Psoas muscle (tissue), 7 donors: ENCODE measurements at regions not wholly inside any gene's neighbourhood (a gene's known extent, or its start where the extent isn't known, plus 50 kb on each side); places are given as distances from the start of the nearest gene placed in this dataset.

Experiments
- ATAC-seq, 4 donors: fragments of 200-7000 bp; cut with Tn5 transposase; one replicate each; pipeline ENCODE4 v1.9.1; 2020; ENCODE audit warnings: moderate library complexity in 3 of 4, mild to moderate bottlenecking in 2 of 4
- DNase-seq, 2 donors: peaks; one replicate each; pipeline ENCODE4 v3.0.0-alpha.2; 2020
- H3K27ac ChIP-seq: fragments of 200-600 bp; one replicate; pipeline ENCODE4 v1.8.0; 2022
- H3K27me3 ChIP-seq, 3 donors: fragments of 200-600 bp in 1 of 3; one replicate each; pipeline versions ENCODE4 v1.6.1 to v1.8.0; 2013 to 2022; ENCODE audit warnings: low read length in 2 of 3, mild to moderate bottlenecking in 2 of 3, moderate library complexity in 1 of 3; ENCODE audit not compliant: insufficient read depth in 3 of 3
- H3K36me3 ChIP-seq, 2 donors: fragments of 200-600 bp in 1 of 2; one replicate each; pipeline versions ENCODE4 v1.6.1 to v1.8.0; 2013 to 2022; ENCODE audit warnings: low read depth in 1 of 2, mild to moderate bottlenecking in 1 of 2, moderate library complexity in 1 of 2; ENCODE audit not compliant: insufficient read depth in 1 of 2
- H3K4me1 ChIP-seq: fragments of 200-600 bp; one replicate; pipeline ENCODE4 v1.8.0; 2022
- H3K4me3 ChIP-seq: fragments of 200-600 bp; one replicate; pipeline ENCODE4 v1.8.0; 2022; ENCODE audit warnings: mild to moderate bottlenecking
- H3K9me3 ChIP-seq: fragments of 200-600 bp; one replicate; pipeline ENCODE4 v1.8.0; 2022
- CTCF ChIP-seq: fragments of 200-600 bp; IDR thresholded peaks from one replicate; pipeline ENCODE4 v1.8.0; 2022; ENCODE audit warnings: antibody characterized with exemption
- WGBS, 3 donors: extraction: QIAGEN DNeasy Blood & Tissue Kit; methylation state at CpG; one replicate each; pipeline versions ENCODE4 v1.1.6 to v1.1.7; 2013; 5-methylcytosine and 5-hydroxymethylcytosine counted together
- intact Hi-C, 2 donors: fragments of 100-400 bp; cut with DNase I; formaldehyde crosslinking; loops; one replicate each; pipeline versions ENCODE4 v1.11.0 to v1.14.2; 2022
- donor health status: healthy with polysubstance abuse.
- donor health status: DM: no; HTN: no; CAD: no; lungs with moderate emphysema.
- donor health status: Bipolar disorder and iron deficiency.
- donor health status: healthy.
- donor health status: DM: yes; HTN: yes; CAD: no.
- donor health status: DM: no; HTN: no; CAD: no.
- donor health status: DM: yes; HTN: yes; CAD: no.

DNA sequence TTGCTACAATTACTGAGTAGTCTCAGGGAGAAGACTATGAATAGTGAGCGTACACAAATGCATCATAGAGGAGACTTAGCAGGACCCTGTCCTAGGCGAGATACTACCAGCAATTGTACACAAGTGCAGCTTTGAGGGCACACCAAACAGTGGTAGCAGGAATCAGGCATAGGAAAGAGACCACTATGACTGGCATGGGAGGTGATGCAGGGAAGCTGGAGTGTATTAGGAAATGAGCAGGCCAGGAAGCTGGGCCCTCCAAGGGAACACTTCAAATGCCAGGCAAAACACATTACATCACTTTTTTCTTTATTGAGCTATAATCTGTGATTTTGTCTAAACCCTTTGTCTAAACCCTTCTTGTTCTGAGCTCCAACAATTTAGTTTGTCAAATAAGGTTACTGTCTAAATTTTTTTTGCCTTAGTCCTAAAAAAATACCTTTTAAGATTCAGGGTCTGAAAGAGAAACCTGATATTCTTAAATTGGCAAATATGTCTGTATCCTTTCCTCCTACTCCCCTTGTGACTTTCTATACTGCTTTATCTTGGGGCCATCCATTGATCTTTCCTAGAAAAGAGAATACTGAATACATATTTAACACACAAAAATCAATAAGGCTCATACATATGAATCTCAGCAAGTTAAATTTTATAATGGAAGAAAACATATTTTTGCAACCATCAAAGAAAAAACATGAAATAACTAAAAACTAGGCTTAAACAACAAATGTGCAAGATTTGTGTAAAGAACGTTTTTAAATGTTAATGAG lies 193.8 kb upstream of the PHYHIPL start:
- H3K27me3 ChIP-seq, result no peaks in the 10 kb centered on the region
- H3K4me1 ChIP-seq, result no peaks in the 10 kb centered on the region
- H3K4me3 ChIP-seq, result no peak overlapping the region
- intact Hi-C loops, result no loop called here
- H3K9me3 ChIP-seq, result no peaks in the 10 kb centered on the region
- 91 to 92% (median 92%) methylated on average over 3 of the region's 3 CpGs for WGBS, 3 donors
- DNase-seq (no peak), ATAC-seq (no peak)
- TF ChIP-seq CTCF, result no peak
- no peak overlapping the region for H3K27ac ChIP-seq
- no peaks in the 10 kb centered on the region for H3K36me3 ChIP-seq

- Histone ChIP-seq H3K36me3 (no peaks in the 10 kb centered on the region), H3K4me1 (no peaks in the 10 kb centered on the region), H3K4me3 (no peak overlapping the region), H3K27ac (no peak overlapping the region), H3K27me3 (no peaks in the 10 kb centered on the region), H3K9me3 (no peaks in the 10 kb centered on the region)
- ATAC-seq (no peak), DNase-seq (no peak)
- 89 to 90% (median 90%) methylated on average over 3 of the region's 3 CpGs for WGBS, 3 donors
- TF ChIP-seq CTCF, result no peak
- intact Hi-C loops, result no loop called here
Observed at GRCh38 chr10:58985216-58985615, 191.2 kb upstream of the PHYHIPL start.

DNA sequence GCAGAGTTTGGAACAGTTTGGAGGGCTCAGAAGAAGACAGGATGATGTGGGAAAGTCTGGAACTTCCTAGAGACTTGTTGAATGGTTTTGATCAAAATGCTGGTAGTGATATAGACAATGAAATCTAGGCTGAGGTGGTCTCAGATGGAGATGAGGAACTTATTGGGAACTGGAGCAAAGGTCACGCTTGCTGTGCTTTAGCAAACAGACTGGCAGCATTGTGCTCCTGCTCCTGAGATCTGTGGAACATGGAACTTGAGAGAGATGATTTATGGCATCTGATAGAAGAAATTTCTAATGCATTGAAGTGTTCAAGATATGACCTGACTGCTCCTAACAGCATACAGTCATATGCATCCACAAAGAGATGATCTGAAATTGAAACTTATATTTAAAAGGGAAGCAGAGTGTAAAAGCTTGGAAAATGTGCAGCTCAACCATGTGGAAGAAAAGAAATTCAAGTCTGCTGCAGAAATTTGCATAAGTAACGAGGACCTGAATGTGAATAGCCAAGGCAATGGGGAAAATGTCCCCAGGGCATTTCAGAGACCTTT lies 186.9 kb upstream of the PHYHIPL start:
- H3K27me3 ChIP-seq, result no peaks in the 10 kb centered on the region
- no peaks in the 10 kb centered on the region for H3K9me3 ChIP-seq
- no peaks in the 10 kb centered on the region for H3K36me3 ChIP-seq
- DNase-seq (no peak), ATAC-seq (no peak)
- no peak overlapping the region for H3K27ac ChIP-seq
- 94 to 96% (median 95%) methylated on average over 2 of the region's 2 CpGs for WGBS, 3 donors
- intact Hi-C loops, result no loop called here
- no peak overlapping the region for H3K4me3 ChIP-seq
- H3K4me1 ChIP-seq, result peaks cover 11% of the 10 kb centered on the region
- TF ChIP-seq CTCF, result no peak

GRCh38 chr10:58990693-58991092 lies 185.8 kb upstream of the PHYHIPL start:
- no peak for TF ChIP-seq CTCF
- DNase-seq (no peak), ATAC-seq (no peak)
- peaks cover 11% of the 10 kb centered on the region for H3K4me1 ChIP-seq
- intact Hi-C loops, result no loop called here
- WGBS, 3 donors, result 99 to 100% (median 99%) methylated on average over 2 of the region's 2 CpGs
- H3K4me3 ChIP-seq, result no peak overlapping the region
- H3K27ac ChIP-seq, result no peak overlapping the region
- H3K36me3 ChIP-seq, result no peaks in the 10 kb centered on the region
- H3K9me3 ChIP-seq, result no peaks in the 10 kb centered on the region
- H3K27me3 ChIP-seq, result no peaks in the 10 kb centered on the region

GRCh38 chr10:58991856-58992255 lies 184.6 kb upstream of the PHYHIPL start:
- no peak for TF ChIP-seq CTCF
- Histone ChIP-seq H3K4me1 (peaks cover 11% of the 10 kb centered on the region), H3K36me3 (no peaks in the 10 kb centered on the region), H3K9me3 (no peaks in the 10 kb centered on the region), H3K27ac (no peak overlapping the region), H3K27me3 (no peaks in the 10 kb centered on the region), H3K4me3 (no peak overlapping the region)
- no peak for ATAC-seq
- DNase-seq, result no peak
- intact Hi-C loops, result no loop called here
